GM21447 (cell line): ENCODE measurements at regions not wholly inside any gene's neighbourhood (a gene's known extent, or its start where the extent isn't known, plus 50 kb on each side); places are given as distances from the start of the nearest gene placed in this dataset.
"Not testable (repeated sequence)": the region's sequence is repeated elsewhere in the genome, so short reads cannot be mapped to it uniquely, and the experiment has no call there.

Experiments used
- ATAC-seq: cut with Tn5 transposase; IDR thresholded peaks from one replicate; pipeline ENCODE4 v1.9.1; 2021; ENCODE audit not compliant: unreplicated experiment

DNA sequence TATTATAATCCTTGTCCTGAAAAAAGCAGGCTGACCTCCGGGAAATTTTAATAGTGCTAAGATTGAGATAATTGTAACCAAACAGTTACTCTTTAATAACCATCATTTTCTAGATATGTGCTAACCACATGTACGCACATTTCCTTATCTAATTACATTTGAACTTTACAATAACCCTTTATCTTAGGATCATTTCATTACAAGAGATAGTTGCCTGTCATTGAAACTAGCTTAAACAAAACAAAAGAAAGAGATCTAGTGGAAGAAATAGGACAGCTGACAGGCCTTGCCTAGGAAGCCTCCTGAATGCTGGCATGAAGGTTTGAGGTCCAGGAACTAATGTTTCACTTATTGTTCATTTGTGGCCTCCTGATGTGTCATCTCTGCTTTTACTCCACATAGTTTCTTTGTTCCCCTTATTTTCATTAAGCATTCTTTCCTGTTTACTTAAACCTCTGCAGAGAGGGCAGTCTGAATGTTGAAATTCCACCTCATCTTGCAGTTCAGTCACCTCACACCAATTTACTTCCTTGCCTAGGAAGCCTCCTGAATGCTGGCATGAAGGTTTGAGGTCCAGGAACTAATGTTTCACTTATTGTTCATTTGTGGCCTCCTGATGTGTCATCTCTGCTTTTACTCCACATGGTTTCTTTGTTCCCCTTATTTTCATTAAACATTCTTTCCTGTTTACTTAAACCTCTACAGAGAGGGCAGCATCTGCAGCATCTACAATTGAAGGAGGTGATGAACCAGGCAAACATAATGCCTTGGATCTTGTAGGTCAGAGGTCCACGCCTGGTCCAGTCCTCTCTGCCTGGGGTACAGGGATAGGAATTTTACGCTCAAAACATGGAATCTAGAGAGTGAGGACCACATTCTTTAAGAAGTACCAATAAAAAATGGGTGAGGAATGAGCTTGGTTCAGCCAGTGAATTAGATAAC, 247.5 kb downstream of the SPATA31A6 start:
- peak; percentile 45 for ATAC-seq

GRCh38 chr9:42431616-42432010, 248.2 kb downstream of the SPATA31A6 start:
- not testable (repeated sequence) for ATAC-seq

GRCh38 chr9:42434844-42435714, 251.6 kb downstream of the SPATA31A6 start:
- ATAC-seq = not testable (repeated sequence)

DNA sequence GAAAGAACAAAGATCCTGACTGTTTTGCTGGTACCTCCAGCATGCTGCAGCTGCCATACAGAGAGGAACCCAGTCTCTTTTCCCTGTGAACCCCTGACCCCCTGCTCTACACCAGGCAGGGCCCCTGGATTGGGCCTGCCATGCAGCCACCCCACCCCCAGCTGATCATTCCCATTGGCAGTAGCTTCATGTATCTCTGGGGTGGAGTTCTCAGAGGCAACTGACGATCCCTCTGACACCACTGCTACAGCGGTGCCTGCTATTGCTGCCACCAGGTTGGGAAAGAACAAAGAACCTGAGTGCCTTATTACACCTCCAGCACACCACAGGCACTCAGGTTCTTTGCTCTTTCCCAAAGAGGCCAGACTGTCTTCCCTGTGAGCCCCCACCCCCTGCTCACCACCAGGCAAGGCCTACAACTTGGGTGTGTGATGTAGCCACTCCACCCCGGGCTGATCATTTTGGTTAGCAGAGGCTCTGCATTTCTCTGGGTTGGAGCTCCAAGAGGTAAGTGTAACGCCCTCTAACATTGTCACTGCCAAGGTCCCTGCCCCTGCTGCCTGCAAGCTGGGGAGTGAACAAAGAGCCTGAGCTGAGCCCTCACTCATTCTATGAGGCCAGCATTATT, 252.4 kb downstream of the SPATA31A6 start:
- not testable (repeated sequence) for ATAC-seq

DNA sequence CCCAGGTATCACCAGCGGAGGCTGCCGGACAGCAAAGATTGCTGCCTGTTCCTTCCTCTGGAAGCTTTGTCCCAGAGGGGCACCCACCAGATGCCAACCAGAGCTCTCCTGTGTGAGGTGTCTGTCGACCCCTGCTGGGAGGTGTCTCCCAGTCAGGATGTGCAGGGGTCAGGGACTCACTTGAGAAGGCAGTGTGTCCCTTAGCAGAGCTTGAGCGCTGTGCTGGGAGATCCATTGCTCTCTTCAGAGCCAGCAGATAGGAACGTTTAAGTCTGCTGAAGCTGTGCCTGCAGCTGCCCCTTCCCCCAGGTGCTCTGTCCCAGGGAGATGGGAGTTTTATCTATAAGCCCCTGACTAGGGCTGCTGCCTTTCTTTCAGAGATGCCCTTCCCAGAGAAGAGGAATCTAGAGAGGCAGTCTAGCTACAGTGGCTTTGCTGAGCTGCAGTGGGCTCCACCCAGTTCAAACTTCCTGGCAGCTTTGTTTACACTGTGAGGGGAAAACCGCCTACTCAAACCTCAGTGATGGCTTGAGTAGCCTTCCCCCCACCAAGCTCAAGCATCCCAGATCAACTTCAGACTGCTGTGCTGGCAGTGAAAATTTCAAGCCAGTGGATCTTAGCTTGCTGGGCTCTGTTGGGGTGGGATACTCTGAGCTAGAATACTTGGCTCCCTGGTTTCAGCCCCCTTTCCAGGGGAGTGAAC, 253.7 kb downstream of the SPATA31A6 start:
- not testable (repeated sequence) for ATAC-seq

GRCh38 chr9:42442680-42443079, 259.2 kb downstream of the SPATA31A6 start:
- not testable (repeated sequence) for ATAC-seq

DNA sequence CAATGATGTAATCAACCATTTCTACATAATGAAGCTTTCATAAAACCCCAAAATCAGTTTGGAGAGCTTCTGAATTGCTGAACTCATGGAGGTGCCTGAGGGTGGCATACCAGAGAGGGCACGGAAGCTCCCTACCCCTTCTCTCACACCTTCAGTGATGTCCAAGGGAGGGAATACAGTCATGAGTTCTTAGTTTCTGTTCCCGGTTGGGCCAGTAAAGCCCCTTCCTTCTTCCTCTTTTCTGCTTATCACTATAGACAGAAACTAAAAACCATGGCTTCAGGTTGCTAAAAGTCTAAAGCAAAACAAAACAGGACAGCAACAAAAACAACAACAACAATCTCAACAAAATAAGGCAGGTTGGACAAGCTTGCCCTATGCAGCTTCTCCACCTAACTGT, 260.0 kb downstream of the SPATA31A6 start:
- peak; percentile 81 for ATAC-seq

- ATAC-seq = not testable (repeated sequence)
Measured at GRCh38 chr9:42461436-42461835, 278.0 kb downstream of the SPATA31A6 start.

DNA sequence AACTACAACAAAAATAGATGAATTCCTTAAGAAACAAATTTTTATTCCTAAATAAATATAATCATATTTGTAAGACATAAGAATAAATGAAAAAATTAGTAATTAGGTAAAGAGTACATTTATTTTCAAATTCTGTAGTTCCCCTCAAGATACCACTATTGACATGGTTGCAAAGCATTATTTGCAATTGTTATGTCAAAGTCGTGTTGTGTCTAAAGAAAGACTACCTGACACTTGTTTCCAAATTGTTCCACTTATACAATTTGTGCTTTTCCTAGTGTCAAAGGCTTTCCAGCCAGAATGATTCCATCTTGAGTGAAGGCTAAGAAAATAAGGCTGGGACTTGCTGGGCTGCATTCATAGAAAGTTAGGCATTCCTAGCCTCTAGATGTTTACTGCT, 278.4 kb downstream of the SPATA31A6 start:
- not testable (repeated sequence) for ATAC-seq

DNA sequence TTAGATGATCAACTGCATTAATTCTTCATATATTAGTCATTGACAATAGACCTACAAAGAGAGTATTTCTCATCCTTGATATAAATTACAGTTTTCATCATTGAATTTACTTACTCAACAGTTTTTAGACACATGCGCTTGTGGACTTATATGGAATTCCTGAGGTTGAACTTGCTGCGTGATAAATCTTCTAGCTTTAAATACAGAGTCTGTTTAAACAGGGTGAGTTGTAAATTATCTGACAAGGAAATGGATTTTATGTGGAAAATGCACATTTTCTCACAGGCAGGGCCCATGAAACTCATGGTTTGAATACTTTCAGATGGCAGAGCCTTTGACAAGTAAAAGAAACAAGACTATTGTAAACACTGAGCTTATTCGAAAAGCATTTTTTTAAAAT, 280.5 kb downstream of the SPATA31A6 start:
- not testable (repeated sequence) for ATAC-seq

- ATAC-seq = not testable (repeated sequence)
Measured at GRCh38 chr9:42470577-42470976, 287.1 kb downstream of the SPATA31A6 start.

DNA sequence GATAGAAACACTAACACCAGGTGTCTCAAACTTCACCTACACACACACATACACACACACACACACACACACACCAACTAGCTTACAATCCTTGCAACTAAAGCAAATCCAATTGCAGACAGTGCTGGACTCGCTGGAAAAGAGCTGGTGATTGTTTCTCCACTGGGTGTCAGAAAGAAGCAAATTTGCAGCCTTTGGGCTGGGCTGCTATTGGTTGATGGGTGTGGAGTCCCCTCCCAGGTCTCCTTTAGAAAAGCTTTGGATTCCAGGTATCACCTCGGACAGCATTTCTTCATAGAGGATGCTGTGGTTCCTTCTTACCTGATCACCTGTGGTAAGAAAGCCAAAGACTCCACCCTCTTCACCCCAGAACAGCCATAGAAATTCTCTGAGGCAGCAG, 307.5 kb downstream of the SPATA31A6 start:
- ATAC-seq = not testable (repeated sequence)

GRCh38 chr9:42502620-42503264, 319.3 kb downstream of the SPATA31A6 start:
- ATAC-seq = not testable (repeated sequence)

GRCh38 chr9:42508111-42508510, 324.7 kb downstream of the SPATA31A6 start:
- not testable (repeated sequence) for ATAC-seq

DNA sequence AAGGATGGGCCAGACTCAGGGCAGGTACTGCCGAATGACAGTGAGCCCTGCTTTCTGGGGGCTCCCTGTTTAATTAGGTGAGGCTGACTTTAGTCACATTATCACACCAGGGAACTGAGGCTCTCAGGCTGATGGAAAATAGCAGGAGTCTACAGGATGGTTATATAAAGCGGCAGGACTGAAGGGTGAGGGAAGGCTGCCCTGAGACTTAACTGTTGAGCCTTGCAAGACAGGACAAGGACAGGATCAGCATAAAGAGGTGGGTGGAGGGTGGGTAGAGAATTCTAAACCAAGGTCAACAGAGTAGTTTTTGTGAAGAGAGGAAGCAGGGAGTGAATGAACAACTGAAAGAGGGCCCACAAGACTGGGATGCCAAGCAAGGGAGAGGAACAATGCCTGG, 330.1 kb downstream of the SPATA31A6 start:
- ATAC-seq = not testable (repeated sequence)

- ATAC-seq = not testable (repeated sequence)
Measured at GRCh38 chr9:42534325-42534983, 351.0 kb downstream of the SPATA31A6 start.

- ATAC-seq = not testable (repeated sequence)
Measured at GRCh38 chr9:42534984-42535325, 351.5 kb downstream of the SPATA31A6 start.

DNA sequence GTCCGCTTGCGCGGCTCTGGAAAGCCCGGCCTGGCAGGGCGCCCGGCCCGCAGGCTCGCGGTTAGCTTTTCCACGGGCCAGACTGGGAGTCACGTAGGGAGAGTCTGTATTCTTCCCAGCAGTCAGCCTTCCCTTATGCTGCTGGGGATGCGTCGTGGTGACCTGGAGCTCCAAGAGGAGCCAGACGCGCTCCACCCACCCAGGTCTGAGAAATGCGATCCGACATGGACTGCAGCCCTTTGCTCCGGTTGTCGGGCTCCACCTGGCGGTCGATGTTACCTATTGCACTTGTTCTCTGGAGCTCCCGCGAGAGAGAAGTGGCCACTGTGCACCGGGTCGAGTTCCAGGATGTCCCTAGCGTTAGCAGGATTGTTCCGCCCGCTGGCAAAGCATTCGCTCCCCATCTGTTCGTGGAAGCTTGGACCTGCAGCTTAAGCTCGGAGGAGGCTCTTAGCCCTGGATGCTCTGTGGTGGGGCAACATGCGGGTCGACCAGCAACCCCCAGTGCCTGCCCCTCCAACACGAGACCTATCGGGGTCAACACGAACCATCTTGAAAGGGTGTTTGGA, 367.4 kb downstream of the SPATA31A6 start:
- not testable (repeated sequence) for ATAC-seq

- not testable (repeated sequence) for ATAC-seq
Measured at GRCh38 chr9:42568530-42568929, 385.1 kb downstream of the SPATA31A6 start.
